HL-60 (cell line): ENCODE measurements at regions not wholly inside any gene's neighbourhood (a gene's known extent, or its start where the extent isn't known, plus 50 kb on each side); places are given as distances from the start of the nearest gene placed in this dataset.

Experiments used
- DNase-seq, 2 experiments: peaks; one replicate each; pipeline ENCODE4 v3.0.0-alpha.2; 2010 to 2020; ENCODE audit warnings: low read depth in 1 of 2, low spot score in 1 of 2
- H3K27ac ChIP-seq: fragments of 250-450 bp; sonication (Bioruptor Pico); replicated peaks from 2 replicates; pipeline ENCODE4 v1.5.1; 2020; ENCODE audit warnings: mild to moderate bottlenecking, moderate library complexity
- H3K27me3 ChIP-seq: fragments of 250-450 bp; sonication (Bioruptor Pico); 2 replicates; pipeline ENCODE4 v1.5.1; 2021; ENCODE audit warnings: mild to moderate bottlenecking, moderate library complexity; ENCODE audit not compliant: insufficient read depth, poor library complexity, severe bottlenecking
- H3K4me3 ChIP-seq: replicated peaks from 2 replicates; pipeline ENCODE4 v1.5.1; 2011; ENCODE audit warnings: mild to moderate bottlenecking, control low read depth, low read length; ENCODE audit not compliant: insufficient read depth
- GABPA ChIP-seq: IDR thresholded peaks from 2 replicates; pipeline ENCODE4 v1.6.1; 2012; ENCODE audit warnings: low read depth
- POLR2AphosphoS5 ChIP-seq: IDR thresholded peaks from 2 replicates; pipeline ENCODE4 v1.6.1; 2012; ENCODE audit warnings: low read depth
- SPI1 ChIP-seq: IDR thresholded peaks from 2 replicates; pipeline ENCODE4 v1.6.1; 2012; ENCODE audit warnings: low read depth, mild to moderate bottlenecking, borderline replicate concordance
- TF ChIP-seq, protein P1 (sequence below): IDR thresholded peaks from 2 replicates; pipeline ENCODE4 v1.6.1; 2012; ENCODE audit warnings: low read depth; ENCODE audit not compliant: insufficient replicate concordance
- TF ChIP-seq, protein P2 (sequence below): IDR thresholded peaks from one replicate; pipeline ENCODE4 v1.5.1; 2011; ENCODE audit warnings: low read length, control low read depth, inconsistent platforms; ENCODE audit not compliant: insufficient read depth

DNA sequence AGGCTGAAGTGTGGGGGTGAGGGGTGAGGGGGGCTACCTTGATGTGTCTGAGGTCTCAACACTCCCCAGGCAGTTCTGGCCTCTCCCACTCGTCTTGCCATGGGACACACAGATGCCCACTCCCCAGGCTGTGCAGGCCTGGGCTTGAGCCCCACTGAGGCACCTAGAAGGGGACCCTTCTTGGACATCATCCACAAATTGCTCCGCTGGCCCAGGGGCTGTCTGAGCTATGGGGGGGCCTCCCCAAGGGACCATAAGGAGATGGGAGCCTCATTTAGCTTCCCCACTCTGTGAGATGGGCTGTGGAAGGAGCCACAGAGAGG, 155.5 kb upstream of the MLN start:
- Histone ChIP-seq H3K4me3 (no peak overlapping the region), H3K27me3 (no peaks in the 10 kb centered on the region), H3K27ac (no peak overlapping the region)
- no peak for TF ChIP-seq GABPA
- TF ChIP-seq, protein P1, sequence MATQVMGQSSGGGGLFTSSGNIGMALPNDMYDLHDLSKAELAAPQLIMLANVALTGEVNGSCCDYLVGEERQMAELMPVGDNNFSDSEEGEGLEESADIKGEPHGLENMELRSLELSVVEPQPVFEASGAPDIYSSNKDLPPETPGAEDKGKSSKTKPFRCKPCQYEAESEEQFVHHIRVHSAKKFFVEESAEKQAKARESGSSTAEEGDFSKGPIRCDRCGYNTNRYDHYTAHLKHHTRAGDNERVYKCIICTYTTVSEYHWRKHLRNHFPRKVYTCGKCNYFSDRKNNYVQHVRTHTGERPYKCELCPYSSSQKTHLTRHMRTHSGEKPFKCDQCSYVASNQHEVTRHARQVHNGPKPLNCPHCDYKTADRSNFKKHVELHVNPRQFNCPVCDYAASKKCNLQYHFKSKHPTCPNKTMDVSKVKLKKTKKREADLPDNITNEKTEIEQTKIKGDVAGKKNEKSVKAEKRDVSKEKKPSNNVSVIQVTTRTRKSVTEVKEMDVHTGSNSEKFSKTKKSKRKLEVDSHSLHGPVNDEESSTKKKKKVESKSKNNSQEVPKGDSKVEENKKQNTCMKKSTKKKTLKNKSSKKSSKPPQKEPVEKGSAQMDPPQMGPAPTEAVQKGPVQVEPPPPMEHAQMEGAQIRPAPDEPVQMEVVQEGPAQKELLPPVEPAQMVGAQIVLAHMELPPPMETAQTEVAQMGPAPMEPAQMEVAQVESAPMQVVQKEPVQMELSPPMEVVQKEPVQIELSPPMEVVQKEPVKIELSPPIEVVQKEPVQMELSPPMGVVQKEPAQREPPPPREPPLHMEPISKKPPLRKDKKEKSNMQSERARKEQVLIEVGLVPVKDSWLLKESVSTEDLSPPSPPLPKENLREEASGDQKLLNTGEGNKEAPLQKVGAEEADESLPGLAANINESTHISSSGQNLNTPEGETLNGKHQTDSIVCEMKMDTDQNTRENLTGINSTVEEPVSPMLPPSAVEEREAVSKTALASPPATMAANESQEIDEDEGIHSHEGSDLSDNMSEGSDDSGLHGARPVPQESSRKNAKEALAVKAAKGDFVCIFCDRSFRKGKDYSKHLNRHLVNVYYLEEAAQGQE = no peak
- TF ChIP-seq SPI1 = no peak
- TF ChIP-seq, protein P2, sequence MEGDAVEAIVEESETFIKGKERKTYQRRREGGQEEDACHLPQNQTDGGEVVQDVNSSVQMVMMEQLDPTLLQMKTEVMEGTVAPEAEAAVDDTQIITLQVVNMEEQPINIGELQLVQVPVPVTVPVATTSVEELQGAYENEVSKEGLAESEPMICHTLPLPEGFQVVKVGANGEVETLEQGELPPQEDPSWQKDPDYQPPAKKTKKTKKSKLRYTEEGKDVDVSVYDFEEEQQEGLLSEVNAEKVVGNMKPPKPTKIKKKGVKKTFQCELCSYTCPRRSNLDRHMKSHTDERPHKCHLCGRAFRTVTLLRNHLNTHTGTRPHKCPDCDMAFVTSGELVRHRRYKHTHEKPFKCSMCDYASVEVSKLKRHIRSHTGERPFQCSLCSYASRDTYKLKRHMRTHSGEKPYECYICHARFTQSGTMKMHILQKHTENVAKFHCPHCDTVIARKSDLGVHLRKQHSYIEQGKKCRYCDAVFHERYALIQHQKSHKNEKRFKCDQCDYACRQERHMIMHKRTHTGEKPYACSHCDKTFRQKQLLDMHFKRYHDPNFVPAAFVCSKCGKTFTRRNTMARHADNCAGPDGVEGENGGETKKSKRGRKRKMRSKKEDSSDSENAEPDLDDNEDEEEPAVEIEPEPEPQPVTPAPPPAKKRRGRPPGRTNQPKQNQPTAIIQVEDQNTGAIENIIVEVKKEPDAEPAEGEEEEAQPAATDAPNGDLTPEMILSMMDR = no peak
- TF ChIP-seq POLR2AphosphoS5 = no peak
- no peak for DNase-seq

DNA sequence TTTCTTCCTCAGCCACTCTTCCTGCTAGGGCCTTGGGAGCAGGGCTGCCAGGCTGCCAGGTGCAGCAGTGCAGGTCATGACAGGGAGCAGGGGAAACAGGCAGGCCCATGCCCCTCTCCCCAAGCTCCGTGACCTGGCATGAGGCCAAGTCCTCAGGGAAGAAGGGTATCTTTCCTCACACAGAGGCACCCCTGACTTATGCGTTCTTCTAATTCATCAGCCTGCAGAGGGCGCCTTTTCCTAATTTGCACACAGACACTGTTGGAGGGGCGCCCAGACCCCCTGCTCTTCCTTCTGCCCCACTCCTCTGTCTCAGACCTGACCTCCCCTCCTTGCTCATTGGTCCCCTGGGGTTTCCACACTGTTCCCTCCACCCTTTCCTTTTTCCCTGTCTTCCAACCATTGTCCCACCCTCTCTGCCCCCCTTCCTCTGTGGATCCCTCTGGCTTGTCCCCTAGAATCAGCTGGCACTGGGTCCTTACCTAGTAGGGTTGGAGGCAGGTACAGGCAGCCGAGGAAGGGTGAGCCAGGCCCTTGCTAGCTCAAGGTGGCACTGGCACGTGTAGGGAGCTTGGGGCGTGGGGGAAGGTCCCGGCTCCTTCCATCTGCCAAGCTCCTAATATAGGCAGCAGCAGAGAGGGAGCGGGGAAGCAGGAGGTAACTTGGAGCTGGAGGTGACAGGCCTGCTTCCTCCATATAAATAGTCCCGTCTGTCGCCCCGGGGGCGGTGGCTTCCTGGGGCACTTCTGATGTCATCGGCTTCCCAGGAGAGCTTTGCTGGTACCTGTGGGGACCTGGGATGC, 154.9 kb upstream of the MLN start:
- no peak for DNase-seq
- no peak overlapping the region for H3K27ac ChIP-seq
- H3K27me3 ChIP-seq = no peaks in the 10 kb centered on the region

DNA sequence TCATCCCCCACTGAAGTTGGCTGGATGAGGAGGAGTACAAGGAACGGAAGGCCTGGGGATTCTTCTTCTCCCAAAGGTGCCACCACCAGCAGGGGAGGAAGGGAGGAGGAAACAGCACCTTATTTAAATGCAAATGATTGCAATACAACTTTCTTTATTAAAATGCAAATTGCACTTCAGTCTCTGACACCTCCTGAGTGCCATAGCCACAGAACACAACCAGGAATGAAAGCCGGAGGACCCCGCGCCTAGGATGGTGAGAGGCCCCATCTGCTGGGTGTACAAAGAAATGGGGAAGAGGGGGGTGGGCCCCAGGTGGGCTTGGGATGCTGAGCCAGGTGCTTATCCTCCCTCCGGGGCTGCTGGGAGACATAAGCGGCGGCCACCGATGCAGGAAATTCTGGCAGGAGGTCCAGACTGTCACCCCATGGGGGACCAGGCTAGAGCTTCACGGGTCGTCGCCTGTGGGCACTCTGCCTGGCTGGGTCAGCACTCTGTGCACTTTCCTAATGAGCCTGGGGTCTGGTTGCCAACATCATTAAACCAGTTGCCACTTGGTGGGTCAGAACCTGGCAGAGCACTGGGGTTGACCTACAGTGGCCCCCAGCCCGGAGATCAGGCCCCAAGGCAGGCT, 154.2 kb upstream of the MLN start:
- DNase-seq = no peak
- TF ChIP-seq SPI1 (no peak), GABPA (no peak), POLR2AphosphoS5 (no peak)
- TF ChIP-seq, protein P1 = no peak
- TF ChIP-seq, protein P2 = no peak
- H3K27me3 ChIP-seq = no peaks in the 10 kb centered on the region
- H3K4me3 ChIP-seq = no peak overlapping the region
- H3K27ac ChIP-seq = no peak overlapping the region

More for the DNA sequence above, 154.9 kb upstream of the MLN start:
- TF ChIP-seq, protein P1 = no peak
- no peak for TF ChIP-seq POLR2AphosphoS5
- TF ChIP-seq, protein P2 = no peak
- TF ChIP-seq SPI1 = no peak
- no peak for TF ChIP-seq GABPA
- no peak overlapping the region for H3K4me3 ChIP-seq
